D341Med (cell line): ENCODE measurements at regions not wholly inside any gene's neighbourhood (a gene's known extent, or its start where the extent isn't known, plus 50 kb on each side); places are given as distances from the start of the nearest gene placed in this dataset.
"Not testable (repeated sequence)": the region's sequence is repeated elsewhere in the genome, so short reads cannot be mapped to it uniquely, and the experiment has no call there.

Experiments
- DNase-seq: peaks from one replicate; pipeline ENCODE4 v3.0.0; 2012; ENCODE audit warnings: low spot score

GRCh38 chr11:98153752-98154151, 867.0 kb upstream of the CNTN5 start:
- DNase-seq: no peak

DNA sequence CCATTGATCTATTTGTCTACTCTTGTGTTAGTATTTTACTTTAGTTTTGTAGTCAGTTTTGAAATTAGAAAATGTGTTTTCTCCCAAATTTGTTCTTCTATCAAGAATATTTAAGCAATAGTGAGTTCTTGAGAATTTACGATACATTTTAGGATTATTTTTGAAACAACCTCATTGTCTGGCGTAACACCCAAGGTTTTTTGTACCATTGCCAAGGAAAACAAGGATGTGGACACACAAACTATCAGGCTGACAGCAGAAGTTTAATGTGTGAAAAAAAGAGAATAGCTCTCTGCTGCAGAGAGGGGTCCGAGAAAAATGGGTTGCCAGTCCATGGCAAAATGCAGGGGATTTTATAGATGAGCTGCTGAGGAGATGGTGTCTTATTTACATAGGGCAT, 865.1 kb upstream of the CNTN5 start:
- DNase-seq: no peak

- no peak for DNase-seq
These were observed 842.8 kb upstream of the CNTN5 start for GRCh38 chr11:98177925-98178324.

DNA sequence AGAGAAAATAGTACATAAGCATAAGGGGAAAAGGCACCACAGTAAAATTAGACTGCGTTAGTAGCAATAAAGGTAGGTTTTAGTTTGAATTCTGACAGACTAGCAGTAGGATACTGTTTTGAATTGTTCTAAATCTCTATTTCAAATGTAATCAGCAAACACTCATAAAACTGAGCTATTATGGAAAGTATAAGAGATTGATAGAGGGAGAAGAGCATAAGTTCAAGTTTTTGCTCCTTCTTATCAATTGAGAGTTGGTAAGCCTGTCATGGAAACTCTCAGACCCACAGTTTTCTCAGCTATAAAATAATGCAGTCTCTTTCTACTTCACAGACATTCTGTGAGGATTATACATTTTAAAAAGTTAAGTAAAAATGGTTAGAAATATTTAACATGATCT, 840.2 kb upstream of the CNTN5 start:
- DNase-seq: no peak

- no peak for DNase-seq
These were observed 839.8 kb upstream of the CNTN5 start for GRCh38 chr11:98180921-98181320.

DNA sequence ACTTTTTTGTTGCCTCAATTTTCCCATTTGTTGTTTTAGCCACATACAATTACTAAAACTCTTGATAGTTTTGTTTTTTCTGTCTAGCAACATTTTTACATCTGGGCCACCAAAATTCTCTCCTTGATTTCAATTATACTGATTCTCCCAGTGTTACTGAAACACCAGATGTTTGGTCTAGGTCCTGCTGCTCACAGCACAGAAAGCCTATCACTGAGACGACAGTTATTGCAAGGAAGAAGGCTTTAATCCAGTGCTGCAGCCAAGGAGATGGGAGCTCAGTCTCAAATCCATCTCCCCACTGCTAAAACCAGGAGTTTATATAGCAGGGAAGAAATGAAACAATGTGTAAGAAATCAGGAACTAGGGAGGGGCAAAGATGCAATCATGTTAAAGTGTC, 837.7 kb upstream of the CNTN5 start:
- no peak for DNase-seq

GRCh38 chr11:98185245-98185644, 835.5 kb upstream of the CNTN5 start:
- DNase-seq: no peak

GRCh38 chr11:98194611-98195010, 826.1 kb upstream of the CNTN5 start:
- no peak for DNase-seq

GRCh38 chr11:98195300-98195699, 825.4 kb upstream of the CNTN5 start:
- no peak for DNase-seq

- DNase-seq: no peak
These were observed 813.7 kb upstream of the CNTN5 start for GRCh38 chr11:98207086-98207485.

DNA sequence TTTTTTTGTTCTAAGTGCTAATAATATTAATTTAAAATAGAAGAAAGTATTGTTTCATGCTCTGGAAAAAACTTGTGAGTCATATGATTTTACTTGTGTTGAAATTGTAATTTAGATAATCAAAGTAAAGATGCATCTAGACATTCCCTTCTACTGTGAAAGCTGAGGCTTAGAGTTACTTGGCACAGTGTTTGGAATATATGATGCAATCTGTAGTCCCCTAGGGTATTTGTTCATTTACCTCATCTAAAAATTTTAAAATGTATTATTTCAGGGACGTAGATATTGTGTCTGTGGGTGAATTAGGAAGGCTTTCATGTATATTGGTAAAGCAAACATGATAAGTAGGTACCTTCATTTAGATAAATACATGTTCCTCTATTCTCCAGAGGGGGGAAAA, 793.5 kb upstream of the CNTN5 start:
- no peak for DNase-seq

- no peak for DNase-seq
These were observed 790.1 kb upstream of the CNTN5 start for GRCh38 chr11:98230678-98231077.

DNA sequence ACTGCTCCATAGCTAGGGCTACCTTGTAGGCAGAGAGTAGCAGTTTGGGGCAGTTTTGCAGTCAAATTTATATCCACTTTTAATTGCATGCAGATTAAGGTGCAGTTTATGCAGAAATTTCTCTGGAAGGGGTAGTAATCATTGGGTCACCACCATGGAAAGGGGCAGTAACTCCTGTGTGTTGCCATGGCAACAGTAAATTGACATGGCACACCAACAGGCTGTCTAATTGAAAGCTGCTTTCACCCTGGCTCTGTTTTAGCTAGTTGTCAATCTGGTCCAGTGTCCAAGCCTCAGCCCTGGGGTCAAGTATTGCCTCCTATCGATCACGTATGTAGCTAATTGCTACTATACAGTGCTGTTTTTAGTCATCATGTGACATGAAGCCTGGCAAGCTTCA, 786.1 kb upstream of the CNTN5 start:
- DNase-seq: no peak

DNA sequence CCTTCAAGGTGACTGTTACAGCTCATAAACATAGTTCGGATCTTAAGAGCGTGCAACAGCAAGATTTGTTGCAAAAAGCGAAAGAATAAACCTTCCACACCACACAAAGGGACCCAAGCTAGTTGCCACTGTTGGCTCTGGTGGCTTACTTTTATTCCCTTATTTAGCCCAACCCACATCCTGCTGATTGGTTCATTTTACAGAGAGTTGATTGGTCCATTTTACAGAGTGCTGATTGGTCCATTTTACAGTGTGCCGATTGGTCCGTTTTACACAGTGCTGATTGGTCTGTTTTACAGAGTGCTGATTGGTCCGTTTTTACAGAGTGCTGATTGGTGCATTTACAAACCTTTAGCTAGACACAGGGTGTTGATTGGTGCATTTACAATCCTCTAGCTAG, 776.9 kb upstream of the CNTN5 start:
- no peak for DNase-seq

DNA sequence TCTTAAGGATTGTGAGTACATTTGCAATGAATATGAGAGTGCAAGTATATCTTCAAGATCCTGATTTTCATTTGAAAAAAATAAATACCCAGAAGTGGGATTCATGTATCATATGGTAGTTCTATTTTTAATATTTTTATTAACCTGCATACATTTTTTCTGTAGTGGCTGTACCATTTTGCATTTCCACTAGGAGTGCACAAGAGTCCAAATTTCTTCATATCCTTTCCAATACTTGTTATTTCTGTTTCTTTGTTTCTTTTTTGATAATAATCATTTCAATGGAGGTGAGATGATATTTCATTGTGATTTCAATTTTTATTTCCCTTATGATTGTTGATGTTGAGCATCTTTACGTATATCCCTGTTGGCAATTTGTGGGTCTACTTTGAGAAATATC, 759.8 kb upstream of the CNTN5 start:
- DNase-seq: no peak

GRCh38 chr11:98277251-98277912, 743.4 kb upstream of the CNTN5 start:
- no peak for DNase-seq

GRCh38 chr11:98289617-98290263, 731.0 kb upstream of the CNTN5 start:
- DNase-seq: no peak

DNA sequence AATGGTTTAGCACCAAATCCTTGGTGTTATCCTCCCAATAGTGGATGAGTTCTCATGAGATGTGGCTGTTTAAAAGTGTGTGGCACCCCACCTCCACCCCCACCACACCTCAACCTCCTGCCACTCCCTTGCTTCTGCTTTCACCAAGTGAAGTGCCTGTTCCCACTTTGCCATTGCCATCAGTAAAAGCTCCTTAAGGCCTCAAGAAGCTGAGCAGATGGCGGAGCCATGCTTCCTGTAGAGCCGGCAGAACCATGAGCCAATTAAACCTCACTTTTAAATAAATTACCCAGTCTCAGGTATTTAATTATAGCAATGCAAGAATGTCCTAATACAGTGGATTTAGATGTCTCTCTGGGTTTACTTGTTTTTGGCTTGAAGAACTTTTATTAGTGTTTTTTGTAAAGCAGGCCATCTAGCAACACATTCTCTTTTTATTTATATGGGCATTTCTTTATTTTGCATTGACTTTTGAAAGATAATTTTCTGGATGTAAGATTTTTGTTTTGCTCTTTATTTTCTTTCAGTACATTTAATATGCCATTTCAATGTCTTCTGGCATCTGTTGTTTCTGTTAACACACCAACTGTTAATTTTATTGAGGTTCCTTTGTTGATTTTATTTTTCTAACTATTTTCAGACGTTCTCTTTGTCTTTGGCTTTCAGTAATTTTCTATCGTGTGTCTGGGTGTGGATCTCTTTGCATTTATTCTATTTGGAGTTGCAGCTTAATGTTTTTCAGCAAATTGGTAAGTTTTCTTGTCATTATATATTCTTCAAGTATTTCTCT, 724.5 kb upstream of the CNTN5 start:
- DNase-seq: peak; percentile 30

DNA sequence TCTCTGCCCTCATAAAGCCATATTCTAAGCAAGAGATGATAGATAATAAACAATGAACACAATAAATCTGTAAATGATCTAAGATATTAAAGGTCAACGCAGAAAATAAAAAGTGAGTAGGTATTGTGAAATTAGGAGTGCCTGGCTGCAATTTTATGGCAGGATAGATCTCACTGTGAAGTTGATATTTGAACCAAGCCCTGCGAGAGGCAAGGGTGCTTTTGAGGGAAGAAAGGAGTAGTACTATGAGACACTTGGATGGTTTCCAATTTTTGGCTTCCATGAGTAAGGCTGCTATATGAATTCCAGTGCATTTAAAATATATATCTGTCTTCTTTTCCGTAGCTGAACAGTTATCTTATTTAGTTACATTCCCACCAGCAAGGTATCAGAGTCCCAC, 720.0 kb upstream of the CNTN5 start:
- no peak for DNase-seq

DNA sequence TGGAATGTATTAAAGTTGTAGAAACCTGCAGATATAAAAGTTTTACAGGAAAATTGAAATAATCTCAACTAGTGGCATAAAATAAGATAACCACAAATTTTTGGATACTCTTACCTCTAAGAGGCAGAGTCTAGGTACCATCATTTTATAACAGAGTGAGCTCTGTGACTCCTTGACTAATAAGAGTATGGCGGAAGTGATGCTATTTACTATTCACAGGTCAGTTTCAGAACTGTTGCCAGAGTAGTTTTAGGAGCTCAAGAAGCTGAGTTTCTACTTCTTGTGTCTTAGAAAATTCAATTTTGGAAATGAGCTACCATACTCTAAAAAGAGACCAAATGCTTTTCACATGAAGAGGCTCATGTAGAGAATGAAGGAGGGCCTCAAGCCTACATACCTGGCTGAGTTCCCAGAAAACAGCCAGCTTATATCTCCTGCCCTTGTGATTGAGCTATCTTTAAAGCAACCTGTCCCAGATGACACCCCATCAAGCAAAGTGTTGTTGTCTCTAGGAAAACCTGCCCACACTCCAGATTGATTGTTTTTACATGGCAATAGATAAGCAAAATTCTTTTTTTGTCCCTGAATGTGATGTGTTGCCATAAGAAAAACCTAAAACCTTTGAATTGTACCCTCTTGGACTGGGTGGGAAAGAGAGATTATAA, 712.8 kb upstream of the CNTN5 start:
- DNase-seq: no peak

DNA sequence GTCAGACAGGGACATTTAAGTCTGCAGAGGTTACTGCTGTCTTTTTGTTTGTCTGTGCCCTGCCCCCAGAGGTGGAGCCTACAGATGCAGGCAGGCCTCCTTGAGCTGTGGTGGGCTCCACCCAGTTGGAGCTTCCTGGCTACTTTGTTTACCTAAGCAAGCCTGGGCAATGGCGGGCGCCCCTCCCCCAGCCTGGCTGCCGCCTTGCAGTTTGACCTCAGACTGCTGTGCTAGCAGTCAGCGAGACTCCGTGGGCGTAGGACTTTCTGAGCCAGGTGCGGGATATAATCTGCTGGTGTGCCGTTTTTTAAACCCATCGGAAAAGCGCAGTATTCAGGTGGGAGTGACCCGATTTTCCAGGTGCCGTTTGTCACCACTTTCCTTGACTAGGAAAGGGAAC, 690.4 kb upstream of the CNTN5 start:
- DNase-seq: not testable (repeated sequence)

GRCh38 chr11:98358551-98358950, 662.2 kb upstream of the CNTN5 start:
- DNase-seq: no peak

DNA sequence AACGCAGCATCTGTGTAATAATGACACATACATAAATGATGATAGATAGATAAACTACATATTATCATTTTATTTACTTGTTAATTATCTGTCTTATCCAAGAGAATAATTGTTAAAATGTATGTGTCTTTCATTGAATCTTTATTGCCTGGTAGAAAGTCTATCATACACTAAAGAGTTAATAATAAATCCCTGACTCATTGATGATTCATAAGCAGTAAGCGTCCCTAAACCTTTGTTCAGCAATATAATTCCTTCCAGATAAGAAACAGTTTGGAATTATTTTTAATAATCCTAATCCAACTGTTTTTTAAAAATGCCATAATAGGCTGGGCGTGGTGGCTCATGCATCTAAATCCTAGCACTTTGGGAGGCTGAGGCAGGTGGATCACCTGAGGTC, 655.6 kb upstream of the CNTN5 start:
- DNase-seq: no peak
